Fibroblast of pulmonary artery (primary cell): ENCODE measurements at regions not wholly inside any gene's neighbourhood (a gene's known extent, or its start where the extent isn't known, plus 50 kb on each side); places are given as distances from the start of the nearest gene placed in this dataset.

ENCODE experiments used
- DNase-seq: peaks from one replicate; pipeline ENCODE4 v3.0.0-alpha.2; 2010; ENCODE audit warnings: low read depth
- H3K4me3 ChIP-seq: replicated peaks from 2 replicates; pipeline ENCODE4 v1.5.1; 2011; ENCODE audit warnings: low read depth, mild to moderate bottlenecking, control low read depth, low read length, moderate library complexity
- TF ChIP-seq, protein P1 (sequence below): IDR thresholded peaks from 2 replicates; pipeline ENCODE4 v1.5.1; 2011; ENCODE audit warnings: mild to moderate bottlenecking, control low read depth, low read length, inconsistent platforms; ENCODE audit errors: missing control alignments

DNA sequence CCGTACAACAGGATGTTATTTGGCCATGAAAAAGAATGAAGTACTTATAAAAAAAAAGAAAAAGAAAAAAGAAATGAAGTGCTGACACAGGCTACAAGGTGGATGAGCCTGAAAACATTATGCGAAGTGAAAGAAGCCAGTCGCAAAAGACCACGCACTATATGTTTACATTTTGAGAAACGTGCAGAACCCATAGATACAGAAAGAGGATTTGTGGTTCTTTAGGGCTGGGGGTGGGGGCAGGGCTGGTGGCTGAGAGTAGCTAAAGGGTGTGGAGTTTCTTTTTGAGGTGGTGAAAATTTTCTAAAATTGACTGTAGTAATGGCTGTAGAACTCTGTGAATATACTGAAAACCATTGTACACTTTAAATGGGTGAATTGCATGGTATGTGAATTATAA lies 86.0 kb upstream of the FAM20C start:
- DNase-seq = no peak
- no peak overlapping the region for H3K4me3 ChIP-seq
- TF ChIP-seq, protein P1, sequence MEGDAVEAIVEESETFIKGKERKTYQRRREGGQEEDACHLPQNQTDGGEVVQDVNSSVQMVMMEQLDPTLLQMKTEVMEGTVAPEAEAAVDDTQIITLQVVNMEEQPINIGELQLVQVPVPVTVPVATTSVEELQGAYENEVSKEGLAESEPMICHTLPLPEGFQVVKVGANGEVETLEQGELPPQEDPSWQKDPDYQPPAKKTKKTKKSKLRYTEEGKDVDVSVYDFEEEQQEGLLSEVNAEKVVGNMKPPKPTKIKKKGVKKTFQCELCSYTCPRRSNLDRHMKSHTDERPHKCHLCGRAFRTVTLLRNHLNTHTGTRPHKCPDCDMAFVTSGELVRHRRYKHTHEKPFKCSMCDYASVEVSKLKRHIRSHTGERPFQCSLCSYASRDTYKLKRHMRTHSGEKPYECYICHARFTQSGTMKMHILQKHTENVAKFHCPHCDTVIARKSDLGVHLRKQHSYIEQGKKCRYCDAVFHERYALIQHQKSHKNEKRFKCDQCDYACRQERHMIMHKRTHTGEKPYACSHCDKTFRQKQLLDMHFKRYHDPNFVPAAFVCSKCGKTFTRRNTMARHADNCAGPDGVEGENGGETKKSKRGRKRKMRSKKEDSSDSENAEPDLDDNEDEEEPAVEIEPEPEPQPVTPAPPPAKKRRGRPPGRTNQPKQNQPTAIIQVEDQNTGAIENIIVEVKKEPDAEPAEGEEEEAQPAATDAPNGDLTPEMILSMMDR = no peak

DNA sequence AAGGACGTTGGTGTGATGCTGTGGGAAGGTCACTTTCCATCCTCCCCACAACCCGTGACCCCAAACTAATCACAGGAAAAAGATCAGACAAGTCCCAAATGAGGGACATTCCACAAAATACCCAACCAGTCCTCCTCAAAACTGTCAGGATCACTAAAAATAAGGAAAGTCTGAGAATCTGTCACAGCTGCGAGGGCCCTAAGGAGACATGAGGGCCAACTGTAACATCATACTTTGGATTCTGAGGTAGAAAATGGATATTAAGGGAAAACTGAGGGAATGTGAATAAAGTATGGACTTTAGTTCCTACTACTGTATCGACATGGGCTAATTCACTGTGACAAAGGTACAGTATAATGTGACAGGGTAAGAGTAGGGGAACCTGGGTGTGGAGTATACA lies 85.1 kb upstream of the FAM20C start:
- TF ChIP-seq, protein P1 = no peak
- no peak overlapping the region for H3K4me3 ChIP-seq
- DNase-seq = no peak

DNA sequence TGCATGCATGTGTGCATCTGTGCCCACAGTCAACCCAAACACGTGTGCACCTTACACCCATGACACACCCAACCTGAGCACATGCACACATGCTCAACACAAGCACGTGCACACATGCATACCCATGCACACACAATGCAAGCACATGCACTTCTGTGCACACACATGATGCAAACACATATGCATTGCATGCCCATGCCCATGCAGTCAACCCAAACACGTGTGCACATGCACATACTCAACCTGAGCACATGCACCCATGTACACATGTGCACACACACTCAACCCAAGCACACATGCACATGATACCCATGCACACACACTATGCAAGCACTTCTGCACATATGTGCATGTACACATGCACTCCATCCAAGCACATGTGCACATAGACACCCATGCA lies 84.5 kb upstream of the FAM20C start:
- no peak for DNase-seq
- TF ChIP-seq, protein P1 = no peak
- no peak overlapping the region for H3K4me3 ChIP-seq

DNA sequence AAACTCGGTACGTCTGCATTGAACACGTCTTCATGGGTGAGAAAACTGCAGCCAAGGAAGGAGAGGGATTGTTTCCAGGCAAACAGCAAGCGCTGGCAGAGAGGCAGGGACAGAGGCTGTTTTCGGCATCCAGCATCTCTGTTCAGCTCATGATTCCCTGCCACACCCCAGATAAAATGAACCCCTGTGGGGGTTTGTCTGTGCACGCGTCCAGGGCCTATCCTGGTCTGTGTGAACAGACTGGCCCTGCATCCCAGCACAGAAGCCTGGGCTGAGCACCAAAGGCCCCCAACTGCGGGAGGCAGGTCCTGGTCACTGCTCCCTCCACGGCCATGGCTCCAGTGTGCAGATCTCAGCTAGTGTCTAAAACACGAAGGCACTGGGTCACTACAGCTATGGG lies 83.3 kb upstream of the FAM20C start:
- no peak for DNase-seq
- H3K4me3 ChIP-seq = no peak overlapping the region
- TF ChIP-seq, protein P1 = no peak

DNA sequence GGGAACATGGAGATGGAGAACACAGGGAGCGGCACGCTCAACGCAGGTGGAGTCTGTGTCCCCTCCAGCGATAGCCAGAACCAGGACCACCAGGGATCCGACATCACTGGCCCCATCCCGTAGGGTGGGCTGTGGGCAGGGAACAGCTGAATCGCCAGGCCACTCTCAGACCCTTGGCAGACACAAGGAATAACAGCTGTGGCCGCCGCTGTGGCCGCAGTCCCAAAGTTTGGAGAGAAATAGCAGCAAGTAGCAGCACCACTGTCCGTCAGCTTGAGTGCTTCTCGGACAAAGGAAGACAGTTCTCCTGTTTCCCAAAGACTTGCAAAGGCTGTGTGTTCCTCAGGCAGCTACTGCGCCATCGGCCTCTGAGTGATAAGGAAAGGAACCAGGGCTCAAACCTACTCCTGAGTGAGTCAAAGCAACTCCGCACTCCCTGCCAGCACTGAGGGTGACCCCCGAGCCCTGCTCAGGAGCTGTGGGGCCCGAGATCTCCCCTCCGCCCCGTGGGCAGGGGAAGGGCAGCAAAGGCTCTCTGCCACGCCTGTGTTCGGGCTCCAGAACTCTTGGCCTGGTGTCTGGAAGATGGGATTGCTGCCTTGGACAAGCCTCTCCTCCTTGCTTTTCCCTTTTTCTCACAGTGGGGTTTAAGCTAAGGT lies 82.3 kb upstream of the FAM20C start:
- no peak overlapping the region for H3K4me3 ChIP-seq
- TF ChIP-seq, protein P1 = no peak
- DNase-seq = no peak

DNA sequence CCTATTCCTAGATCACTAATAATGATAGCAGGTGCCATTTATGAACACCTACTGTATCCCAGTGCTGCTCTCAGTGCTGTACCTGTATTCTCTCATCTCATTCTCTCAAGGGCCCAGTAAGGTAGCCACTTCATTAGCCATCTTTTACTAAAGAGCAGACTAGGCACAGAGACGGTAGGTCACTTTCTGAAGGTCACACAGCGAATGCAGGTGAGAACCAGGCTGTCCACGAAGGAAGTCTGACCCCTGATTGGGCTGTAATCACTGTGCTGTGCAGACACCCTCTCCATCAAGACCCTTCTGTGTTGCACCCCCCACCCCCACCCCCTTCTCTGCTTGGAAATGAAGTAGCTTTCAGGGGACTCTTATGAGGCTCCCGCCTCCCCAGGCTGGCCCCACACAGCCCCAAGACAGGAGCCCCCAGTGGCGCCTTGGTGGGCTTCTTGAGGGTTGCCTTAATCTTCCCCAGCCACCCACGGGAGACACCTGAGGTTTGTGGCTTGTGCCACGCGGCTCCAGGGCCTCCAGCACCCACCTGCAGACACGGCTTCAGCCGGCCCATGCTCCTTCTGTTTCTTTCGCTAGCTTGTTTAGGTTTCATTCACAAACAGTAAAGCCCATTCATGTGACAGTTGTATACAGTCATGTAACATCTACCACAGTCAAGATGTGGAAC lies 81.7 kb upstream of the FAM20C start:
- DNase-seq = no peak
- TF ChIP-seq, protein P1 = no peak
- H3K4me3 ChIP-seq = no peak overlapping the region

DNA sequence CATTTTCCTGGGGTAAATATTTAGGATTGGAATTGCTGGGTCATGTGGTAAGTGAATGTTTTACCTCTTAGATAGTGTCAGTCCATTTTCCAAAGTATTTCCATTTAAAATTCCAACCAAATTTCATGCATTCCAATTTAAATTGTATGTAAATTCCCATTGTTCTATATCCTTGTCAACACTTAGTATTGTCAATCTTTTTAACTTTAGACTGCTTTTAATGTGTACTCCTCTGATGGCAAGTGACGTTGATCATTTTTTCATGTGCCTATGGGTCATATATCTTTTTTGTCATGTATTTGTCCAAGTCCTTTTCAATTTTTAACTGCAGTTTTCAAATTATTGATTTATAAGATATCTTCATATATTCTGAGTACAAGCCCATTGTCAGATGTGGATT lies 80.8 kb upstream of the FAM20C start:
- H3K4me3 ChIP-seq = no peak overlapping the region
- TF ChIP-seq, protein P1 = no peak
- DNase-seq = no peak
